Right ventricle myocardium inferior (tissue), 1 donor: ENCODE measurements at regions not wholly inside any gene's neighbourhood (a gene's known extent, or its start where the extent isn't known, plus 50 kb on each side); places are given as distances from the start of the nearest gene placed in this dataset.
A peak's percentile ranks its signal among the peaks of the same experiment; 100 is the strongest.

ENCODE experiments used
- ATAC-seq: fragments of 200-7000 bp; cut with Tn5 transposase; one replicate; pipeline ENCODE4 v1.9.1; 2020; ENCODE audit warnings: mild to moderate bottlenecking, moderate library complexity
- DNase-seq: peaks from one replicate; pipeline ENCODE4 v3.0.0; 2021; ENCODE audit errors: missing footprints
- intact Hi-C: fragments of 100-400 bp; cut with DNase I; formaldehyde crosslinking; loops from one replicate; pipeline ENCODE4 v1.11.0; 2022
- donor health status: DM: no; HTN: yes; CAD: no; lungs with severe emphysema.

- intact Hi-C loops = no loop called here
- DNase-seq (no peak), ATAC-seq (no peak)
These were observed 695.4 kb upstream of the ID2 start for GRCh38 chr2:7986431-7986830.

GRCh38 chr2:7987992-7988391 lies 693.9 kb upstream of the ID2 start:
- DNase-seq (no peak), ATAC-seq (no peak)
- intact Hi-C loops = no loop called here

DNA sequence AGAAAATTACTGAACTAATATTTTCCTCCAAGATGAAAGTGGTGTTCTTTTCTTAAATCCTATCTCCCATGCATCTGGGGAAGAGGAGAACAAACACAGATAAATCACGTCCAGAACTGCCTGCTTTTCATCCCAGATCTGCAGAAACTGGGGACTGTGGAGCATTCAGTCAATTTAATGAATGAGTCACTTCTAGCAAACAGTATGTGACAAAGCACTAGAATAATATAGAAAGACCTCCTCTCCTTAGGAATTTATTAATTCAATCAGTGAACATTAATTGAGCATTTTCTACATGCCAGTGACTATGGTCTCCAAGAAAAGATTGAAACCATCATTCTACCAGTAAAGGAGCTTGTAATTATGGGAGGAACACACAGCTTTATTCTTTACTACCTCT lies 693.4 kb upstream of the ID2 start:
- DNase-seq (no peak), ATAC-seq (no peak)
- intact Hi-C loops = no loop called here

GRCh38 chr2:7989823-7990222 lies 692.0 kb upstream of the ID2 start:
- intact Hi-C loops = no loop called here
- DNase-seq = no peak
- ATAC-seq = no peak

GRCh38 chr2:7992612-7993602 lies 688.9 kb upstream of the ID2 start:
- ATAC-seq = no peak
- no peak for DNase-seq
- intact Hi-C loops = no loop called here

DNA sequence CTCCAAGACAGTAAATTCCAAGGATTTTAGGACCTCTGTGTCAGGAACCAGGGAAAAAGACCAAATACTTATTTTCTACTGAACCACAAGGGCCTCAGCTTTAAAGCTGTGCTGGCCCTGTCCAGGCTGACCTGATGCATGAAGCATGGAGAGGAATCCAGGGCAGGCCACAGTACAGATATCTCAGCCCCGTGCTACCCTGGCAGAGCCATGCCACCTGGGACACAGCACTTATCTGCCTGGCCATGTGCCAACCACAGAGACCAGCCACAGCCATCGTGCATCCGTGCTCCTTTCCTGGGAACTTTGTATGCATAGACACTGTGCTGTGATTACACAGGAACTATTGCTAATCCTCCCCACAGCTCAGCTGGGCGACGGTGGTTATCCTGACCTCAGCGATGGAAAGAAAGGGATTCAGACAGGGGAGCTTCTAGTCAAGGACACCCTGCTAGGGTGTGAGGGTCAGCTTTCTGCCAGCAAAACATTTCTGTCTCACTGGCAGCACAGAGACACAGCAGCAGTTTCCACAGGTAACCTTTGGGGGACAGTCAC lies 687.4 kb upstream of the ID2 start:
- peak; percentile 74 for DNase-seq
- intact Hi-C loops = no loop called here
- ATAC-seq = peak; percentile 81

DNA sequence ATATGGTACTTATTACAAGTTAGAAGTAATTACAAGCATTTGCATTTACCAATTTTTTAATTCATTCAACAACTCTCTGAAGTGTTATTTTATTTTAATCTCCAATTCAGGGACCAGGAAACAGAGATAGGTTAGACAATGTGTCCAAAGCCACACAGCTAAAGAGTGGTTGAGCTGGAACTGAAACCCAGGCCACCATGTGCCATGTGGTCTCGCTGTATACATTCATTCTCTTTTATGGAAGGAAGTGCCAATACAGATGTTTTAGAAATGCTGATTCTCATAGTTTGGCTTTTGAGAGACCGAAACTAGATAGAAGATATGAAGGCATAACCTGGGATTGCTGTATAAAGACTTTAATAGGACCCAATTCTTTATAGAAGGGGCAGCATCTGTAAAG lies 684.6 kb upstream of the ID2 start:
- intact Hi-C loops = no loop called here
- no peak for ATAC-seq
- DNase-seq = no peak

DNA sequence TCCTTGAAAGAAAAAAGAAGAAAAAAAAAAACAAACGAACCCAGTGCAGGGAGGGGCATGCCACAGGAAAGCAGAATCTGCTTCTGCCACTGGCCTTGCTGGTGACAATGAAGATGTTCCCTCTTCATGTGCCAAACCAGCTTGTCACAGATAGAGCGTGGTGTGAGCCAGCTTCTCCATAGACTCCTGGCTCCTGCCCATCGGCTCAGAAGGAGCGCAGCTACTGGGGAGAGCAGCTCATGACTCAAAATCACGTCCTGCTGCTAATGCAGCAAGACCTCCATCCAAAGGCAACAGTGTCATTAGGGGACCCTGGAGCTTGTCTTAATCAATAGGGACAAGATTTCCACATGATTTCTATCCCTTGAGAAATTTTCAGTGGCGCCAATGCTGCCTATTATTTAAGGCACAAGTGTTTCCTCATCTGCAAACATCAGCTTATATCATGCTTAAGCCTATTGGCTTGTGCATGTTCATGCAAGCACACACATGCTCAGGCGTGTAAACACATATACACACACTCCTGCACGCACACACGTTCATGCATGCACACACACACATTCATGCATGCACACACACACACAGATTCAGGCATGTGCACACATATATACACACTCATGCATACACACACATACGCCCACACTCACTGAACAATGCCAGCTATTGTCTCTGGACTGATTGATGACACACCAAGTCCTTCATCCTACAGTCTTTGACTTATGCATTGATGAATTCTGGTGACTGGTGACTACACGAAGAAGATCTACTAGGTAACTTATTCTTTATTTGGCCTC lies 682.0 kb upstream of the ID2 start:
- no peak for ATAC-seq
- intact Hi-C loops = loop anchor here (5.0 kb wide), 1 partner anchor 682 kb away; the partner anchor contains the start of gene ID2
- DNase-seq = no peak

- DNase-seq (no peak), ATAC-seq (no peak)
- intact Hi-C loops = loop anchor here (5.0 kb wide), 1 partner anchor 681 kb away; the partner anchor contains the start of gene ID2
These were observed 681.0 kb upstream of the ID2 start for GRCh38 chr2:8000870-8001269.

GRCh38 chr2:8002765-8003393 lies 679.0 kb upstream of the ID2 start:
- intact Hi-C loops = loop anchor here (5.0 kb wide), 1 partner anchor 679 kb away; the partner anchor contains the start of gene ID2
- DNase-seq (no peak), ATAC-seq (no peak)

GRCh38 chr2:8003462-8004075 lies 678.3 kb upstream of the ID2 start:
- peak; percentile 95 for ATAC-seq
- intact Hi-C loops = loop anchor here (5.0 kb wide), 1 partner anchor 679 kb away; the partner anchor contains the start of gene ID2
- DNase-seq = no peak

- intact Hi-C loops = loop anchor here (5.0 kb wide), 1 partner anchor 678 kb away; the partner anchor contains the start of gene ID2
- ATAC-seq (peak; percentile 84), DNase-seq (no peak)
These were observed 677.6 kb upstream of the ID2 start for GRCh38 chr2:8004250-8004681.

DNA sequence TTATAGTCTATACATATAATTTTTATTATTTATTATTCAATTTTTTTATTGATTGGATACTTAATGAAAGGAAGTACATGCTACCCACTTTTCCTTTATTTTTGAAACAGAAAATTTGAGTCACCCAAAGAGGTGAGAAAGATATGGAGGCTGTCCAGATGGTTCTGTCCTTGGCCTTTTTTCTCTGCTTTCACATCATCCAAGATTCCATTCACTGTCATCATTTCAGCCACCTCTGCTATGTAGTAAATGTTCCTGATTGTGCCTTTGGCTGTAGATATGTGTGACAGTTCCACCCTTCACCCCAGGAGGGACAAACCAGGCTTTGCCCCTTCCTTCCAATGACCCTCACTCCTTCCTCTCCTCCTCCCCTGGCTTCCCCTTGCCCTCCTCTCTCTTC lies 675.7 kb upstream of the ID2 start:
- DNase-seq (no peak), ATAC-seq (no peak)
- intact Hi-C loops = no loop called here

DNA sequence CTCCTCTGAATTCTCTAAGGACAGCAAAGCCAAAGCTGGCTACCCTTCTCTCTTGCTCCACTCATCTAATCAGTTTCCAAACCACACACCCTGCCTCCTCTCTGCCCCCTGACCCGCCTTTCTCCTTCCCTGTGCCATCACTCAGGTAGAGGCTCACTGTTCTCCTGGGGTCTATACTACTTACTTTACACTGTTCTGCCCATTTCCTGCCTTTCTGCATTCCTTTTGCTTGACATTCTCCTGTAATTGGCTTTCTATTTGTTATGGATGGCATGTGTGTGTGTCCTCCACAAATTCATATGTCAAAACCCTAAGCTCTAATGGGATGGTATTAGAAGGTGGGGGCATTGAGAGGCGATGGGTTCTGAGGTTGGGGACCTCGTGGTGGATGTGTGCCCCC lies 675.2 kb upstream of the ID2 start:
- intact Hi-C loops = no loop called here
- ATAC-seq (no peak), DNase-seq (no peak)

DNA sequence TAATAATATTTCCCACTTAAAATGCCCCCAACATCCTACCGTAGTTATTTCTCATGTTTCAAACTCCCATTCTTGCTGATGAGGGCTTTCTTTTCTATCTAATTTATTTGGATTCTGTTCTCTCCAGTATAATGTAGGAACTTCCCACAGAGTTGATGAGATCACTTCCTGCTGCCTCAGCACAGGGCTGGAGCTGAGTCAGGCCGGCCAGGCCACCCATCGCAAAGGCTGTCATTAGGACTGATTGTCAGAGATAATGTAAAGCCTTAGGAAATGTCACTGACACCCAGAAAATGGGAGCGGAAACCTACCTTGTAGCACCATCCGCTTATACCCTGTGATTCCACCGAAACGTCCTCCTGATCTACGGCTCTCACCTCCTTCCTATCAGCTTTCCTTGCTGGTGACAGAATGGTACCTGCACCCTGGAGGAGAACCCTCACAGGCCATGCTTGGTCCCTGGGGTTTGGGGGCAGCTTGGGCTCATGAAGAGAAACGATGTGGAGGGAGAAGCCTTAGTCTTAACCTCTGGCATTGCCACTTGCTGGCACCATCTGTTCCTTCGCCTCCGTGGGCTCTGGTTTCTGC lies 672.8 kb upstream of the ID2 start:
- DNase-seq (no peak), ATAC-seq (no peak)
- intact Hi-C loops = no loop called here

DNA sequence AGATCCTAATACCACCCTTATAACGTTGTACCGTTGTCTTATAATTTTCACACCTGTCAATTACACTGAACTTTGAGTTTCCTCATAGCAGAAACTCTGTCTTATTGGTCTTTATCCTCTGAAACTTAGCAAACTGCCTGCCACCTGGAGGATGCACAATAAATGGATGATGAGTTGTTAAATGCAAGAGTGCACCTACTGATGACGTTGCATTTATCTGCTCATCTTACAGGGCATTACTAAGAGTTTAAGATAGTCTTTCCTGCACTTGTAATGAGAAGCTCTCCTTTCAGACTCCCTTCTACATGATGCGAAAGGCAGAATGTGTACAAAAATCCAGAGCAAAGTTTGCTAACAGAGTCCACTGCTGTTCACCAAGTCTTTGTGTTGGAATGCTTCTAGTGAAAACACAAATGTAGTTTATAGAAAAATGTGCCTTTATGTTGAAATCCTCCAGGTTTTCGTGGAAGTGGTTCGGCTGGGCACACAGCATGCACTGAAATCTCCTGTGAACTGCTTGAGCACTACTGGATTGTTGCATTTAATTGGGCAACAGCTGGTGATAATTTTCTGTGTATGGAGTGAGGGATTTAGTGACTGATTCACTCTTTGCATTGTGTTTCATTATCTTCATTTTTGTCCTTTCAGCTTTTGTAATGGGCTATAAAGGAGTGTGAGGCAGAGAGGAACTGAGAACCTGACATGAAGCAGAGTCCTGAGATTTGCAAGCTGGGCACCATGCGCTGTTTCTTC lies 665.8 kb upstream of the ID2 start:
- intact Hi-C loops = no loop called here
- no peak for ATAC-seq

DNA sequence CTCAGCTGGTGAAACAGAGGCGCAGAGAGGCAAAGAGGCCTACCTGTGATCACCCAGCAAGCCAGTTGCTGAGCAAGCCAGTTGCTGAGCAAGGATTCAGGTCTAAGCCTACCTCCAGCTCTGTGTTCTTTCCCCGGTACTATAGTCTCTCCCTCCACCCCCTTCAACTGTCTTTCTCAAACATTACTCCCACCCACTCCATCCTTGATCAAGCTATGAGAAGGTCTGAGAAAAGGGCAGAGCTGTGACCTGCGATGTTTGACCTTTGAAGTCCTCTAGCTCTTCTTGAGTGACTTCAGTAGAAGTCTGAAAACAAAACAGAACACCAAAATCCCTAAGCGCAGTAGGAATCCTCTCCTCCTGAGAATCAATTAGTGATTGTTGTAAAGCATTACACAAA lies 665.2 kb upstream of the ID2 start:
- ATAC-seq = no peak
- intact Hi-C loops = no loop called here
- DNase-seq = no peak

More for the DNA sequence above, 665.8 kb upstream of the ID2 start:
- DNase-seq = no peak
